GM23338 (cell line): ENCODE measurements at regions not wholly inside any gene's neighbourhood (a gene's known extent, or its start where the extent isn't known, plus 50 kb on each side); places are given as distances from the start of the nearest gene placed in this dataset.

Source experiments
- ATAC-seq: fragments of 200-7000 bp; cut with Tn5 transposase; 3 replicates; pipeline ENCODE4 v1.9.1; 2020
- DNase-seq: peaks from one replicate; pipeline ENCODE4 v3.0.0-alpha.2; 2015; ENCODE audit warnings: low spot score
- H2AFZ ChIP-seq: fragments of 200-600 bp; sonication (generic); 2 replicates; pipeline ENCODE4 v1.8.0; 2016; ENCODE audit warnings: antibody characterized with exemption, mild to moderate bottlenecking, moderate library complexity
- H3F3A ChIP-seq: fragments of 200-600 bp; sonication (generic); replicated peaks from 2 replicates; pipeline ENCODE4 v1.8.0; 2017; ENCODE audit warnings: antibody characterized with exemption, mixed run types, low read depth
- H3K27ac ChIP-seq: fragments of 200-600 bp; sonication (generic); 2 replicates; pipeline ENCODE4 v1.6.1; 2016; ENCODE audit warnings: low read depth
- H3K27me3 ChIP-seq: fragments of 200-600 bp; sonication (generic); 2 replicates; pipeline ENCODE4 v1.8.0; 2016; ENCODE audit warnings: mild to moderate bottlenecking, mixed run types, moderate library complexity; ENCODE audit not compliant: insufficient read depth
- H3K36me3 ChIP-seq: fragments of 200-600 bp; sonication (generic); 2 replicates; pipeline ENCODE4 v1.8.0; 2016; ENCODE audit warnings: mild to moderate bottlenecking; ENCODE audit not compliant: insufficient read depth
- H3K4me1 ChIP-seq: fragments of 200-600 bp; sonication (generic); 2 replicates; pipeline ENCODE4 v1.8.0; 2016; ENCODE audit warnings: mild to moderate bottlenecking, moderate library complexity; ENCODE audit not compliant: insufficient read depth
- H3K4me2 ChIP-seq: fragments of 200-600 bp; sonication (generic); 2 replicates; pipeline ENCODE4 v1.7.1; 2017; ENCODE audit warnings: mixed run types
- H3K4me3 ChIP-seq: fragments of 200-600 bp; sonication (generic); 2 replicates; pipeline ENCODE4 v1.6.1; 2016; ENCODE audit warnings: mixed run types
- H3K79me2 ChIP-seq: fragments of 200-600 bp; sonication (generic); replicated peaks from 2 replicates; pipeline ENCODE4 v1.8.0; 2017; ENCODE audit warnings: mild to moderate bottlenecking; ENCODE audit not compliant: insufficient read depth
- H3K9me2 ChIP-seq: fragments of 200-600 bp; sonication (generic); 2 replicates; pipeline ENCODE4 v1.8.0; 2017; ENCODE audit not compliant: insufficient read depth
- H4K20me1 ChIP-seq: fragments of 200-600 bp; sonication (generic); replicated peaks from 2 replicates; pipeline ENCODE4 v1.8.0; 2017; ENCODE audit warnings: mild to moderate bottlenecking; ENCODE audit not compliant: insufficient read depth
- H3K27ac Mint-ChIP-seq: 2 replicates; pipeline ENCODE4 v1.8.0; 2020; ENCODE audit warnings: inconsistent platforms, mild to moderate bottlenecking, moderate library complexity, mixed read lengths
- H3K27me3 Mint-ChIP-seq: 3 replicates; pipeline ENCODE4 v1.8.0; 2022; ENCODE audit warnings: low read depth, mild to moderate bottlenecking, moderate library complexity, mixed read lengths, inconsistent platforms; ENCODE audit not compliant: insufficient read depth, poor library complexity
- H3K36me3 Mint-ChIP-seq: 3 replicates; pipeline ENCODE4 v1.8.0; 2021; ENCODE audit warnings: low read depth, mild to moderate bottlenecking, inconsistent platforms, moderate library complexity, mixed read lengths
- H3K4me1 Mint-ChIP-seq: 3 replicates; pipeline ENCODE4 v1.8.0; 2020; ENCODE audit warnings: mild to moderate bottlenecking, inconsistent platforms, mixed read lengths
- H3K4me3 Mint-ChIP-seq: 3 replicates; pipeline ENCODE4 v1.8.0; 2021; ENCODE audit warnings: moderate library complexity, mild to moderate bottlenecking, inconsistent platforms, mixed read lengths
- H3K9me3 Mint-ChIP-seq: 3 replicates; pipeline ENCODE4 v1.8.0; 2020; ENCODE audit warnings: moderate library complexity, mild to moderate bottlenecking, inconsistent platforms, mixed read lengths
- CREB1 ChIP-seq: fragments of 250-450 bp; sonication (Bioruptor Pico); IDR thresholded peaks from 2 replicates; pipeline ENCODE4 v1.5.0; 2020; ENCODE audit warnings: low read depth, mild to moderate bottlenecking, moderate library complexity
- CTCF ChIP-seq, 2 experiments: fragments of 200-600 bp in 1 of 2; sonication (generic) in 1 of 2; conservative IDR thresholded peaks; 2 replicates each; pipeline versions ENCODE4 v1.5.1 to v1.6.1; 2016 to 2017; ENCODE audit warnings: antibody characterized with exemption in 2 of 2, low read depth in 2 of 2, mild to moderate bottlenecking in 2 of 2, moderate library complexity in 1 of 2
- ETS1 ChIP-seq: IDR thresholded peaks from 2 replicates; pipeline ENCODE4 v1.6.1; 2016; ENCODE audit warnings: antibody characterized with exemption
- EZH2phosphoT487 ChIP-seq: fragments of 200-600 bp; sonication (generic); IDR thresholded peaks from one replicate; pipeline ENCODE4 v1.8.1; 2018; ENCODE audit warnings: antibody characterized with exemption; ENCODE audit not compliant: unreplicated experiment
- NANOG ChIP-seq: IDR thresholded peaks from 2 replicates; pipeline ENCODE4 v1.6.1; 2016; ENCODE audit warnings: antibody characterized with exemption, borderline replicate concordance
- POLR2AphosphoS5 ChIP-seq: IDR thresholded peaks from 2 replicates; pipeline ENCODE4 v1.6.1; 2016; ENCODE audit warnings: antibody characterized with exemption, low read depth
- REST ChIP-seq: IDR thresholded peaks from one replicate; pipeline ENCODE4 v1.6.1; 2018; ENCODE audit warnings: antibody characterized with exemption; ENCODE audit not compliant: unreplicated experiment
- STAT1 ChIP-seq: IDR thresholded peaks from one replicate; pipeline ENCODE4 v1.6.1; 2016; ENCODE audit warnings: antibody characterized with exemption; ENCODE audit not compliant: unreplicated experiment
- ZNF114 ChIP-seq: fragments of 250-450 bp; sonication (Bioruptor Pico); IDR thresholded peaks from 2 replicates; pipeline ENCODE4 v1.5.0; 2020; ENCODE audit warnings: mild to moderate bottlenecking, moderate library complexity

- no peaks in the 10 kb centered on the region for H3K27me3 Mint-ChIP-seq
- Histone ChIP-seq H4K20me1 (no peaks in the 10 kb centered on the region), H3K27ac (no peak overlapping the region), H3K9me2 (peaks cover 5% of the 10 kb centered on the region), H3K79me2 (no peaks in the 10 kb centered on the region), H3K27me3 (no peaks in the 10 kb centered on the region), H3K4me1 (no peaks in the 10 kb centered on the region), H3K36me3 (no peaks in the 10 kb centered on the region), H2AFZ (no peak overlapping the region), H3K4me2 (no peak overlapping the region), H3F3A (no peaks in the 10 kb centered on the region), H3K4me3 (no peak overlapping the region)
- H3K9me3 Mint-ChIP-seq = no peaks in the 10 kb centered on the region
- H3K4me1 Mint-ChIP-seq = no peaks in the 10 kb centered on the region
- TF ChIP-seq ZNF114 (CRISPR knock-in tag) (no peak), NANOG (no peak), EZH2phosphoT487 (no peak), CREB1 (no peak), REST (no peak)
- no peak overlapping the region for H3K4me3 Mint-ChIP-seq
- DNase-seq (no peak), ATAC-seq (no peak)
- no peaks in the 10 kb centered on the region for H3K36me3 Mint-ChIP-seq
- H3K27ac Mint-ChIP-seq = no peak overlapping the region
Measured at GRCh38 chr12:91890742-91891141, 254.9 kb downstream of the BTG1 start.

- H3K36me3 ChIP-seq = no peaks in the 10 kb centered on the region
- Mint-ChIP-seq H3K27me3 (no peaks in the 10 kb centered on the region), H3K36me3 (no peaks in the 10 kb centered on the region), H3K27ac (no peak overlapping the region), H3K4me1 (no peaks in the 10 kb centered on the region), H3K4me3 (no peak overlapping the region), H3K9me3 (no peaks in the 10 kb centered on the region)
- ATAC-seq (no peak), DNase-seq (no peak)
- no peaks in the 10 kb centered on the region for H3K4me1 ChIP-seq
- H2AFZ ChIP-seq = no peak overlapping the region
- no peak overlapping the region for H3K27ac ChIP-seq
- H3K79me2 ChIP-seq = no peaks in the 10 kb centered on the region
- TF ChIP-seq ETS1 (no peak), CTCF (conservative IDR thresholded peaks at IDR 0.05; ENCODE audit: low read depth in 2 of 2) (no peak), POLR2AphosphoS5 (no peak), REST (no peak), STAT1 (no peak)
- no peaks in the 10 kb centered on the region for H4K20me1 ChIP-seq
- H3K9me2 ChIP-seq = peaks cover 5% of the 10 kb centered on the region
- H3K27me3 ChIP-seq = no peaks in the 10 kb centered on the region
- no peak overlapping the region for H3K4me2 ChIP-seq
- no peaks in the 10 kb centered on the region for H3F3A ChIP-seq
- no peak overlapping the region for H3K4me3 ChIP-seq
Measured at GRCh38 chr12:91889910-91890309, 255.7 kb downstream of the BTG1 start.
